K562 (cell line): ENCODE measurements at regions not wholly inside any gene's neighbourhood (a gene's known extent, or its start where the extent isn't known, plus 50 kb on each side); places are given as distances from the start of the nearest gene placed in this dataset.

Experiments
- ARID1B ChIP-seq: fragments of 450-650 bp; IDR thresholded peaks from 2 replicates; pipeline ENCODE4 v1.6.1; 2016; ENCODE audit warnings: antibody characterized with exemption, mild to moderate bottlenecking, inconsistent platforms
- BRD4 ChIP-seq: fragments of 200-600 bp; sonication (generic); IDR thresholded peaks from 2 replicates; pipeline ENCODE4 v1.6.1; 2017; ENCODE audit warnings: inconsistent platforms
- C11orf30 ChIP-seq: fragments of 450-650 bp; IDR thresholded peaks from 2 replicates; pipeline ENCODE4 v1.6.1; 2016; ENCODE audit warnings: low read depth, mild to moderate bottlenecking
- CHAMP1 ChIP-seq: fragments of 450-650 bp; IDR thresholded peaks from 2 replicates; pipeline ENCODE4 v1.6.1; 2016; ENCODE audit warnings: mild to moderate bottlenecking
- CREB1 ChIP-seq, 2 experiments: sonication (generic) in 1 of 2; formaldehyde crosslinking in 1 of 2; IDR thresholded peaks; 2 replicates each; pipeline versions ENCODE4 v1.6.1 to v1.8.0; 2012 to 2022; ENCODE audit warnings: inconsistent platforms in 1 of 2, mild to moderate bottlenecking in 1 of 2, missing genetic modification reagents in 1 of 2, moderate library complexity in 1 of 2
- CREM ChIP-seq: IDR thresholded peaks from 2 replicates; pipeline ENCODE4 v1.6.1; 2014; ENCODE audit warnings: antibody characterized with exemption, low read depth
- FOSL1 ChIP-seq: fragments of 200-800 bp; sonication (Bioruptor generic); conservative IDR thresholded peaks from 2 replicates; pipeline ENCODE4 v1.6.1; 2016; ENCODE audit warnings: missing genetic modification characterization, missing compliant biosample characterization
- GTF2F1 ChIP-seq: IDR thresholded peaks from 2 replicates; pipeline ENCODE4 v1.6.1; 2011; ENCODE audit warnings: low read depth, low read length, improper control_type of control experiment
- HNRNPH1 ChIP-seq: fragments of 200-400 bp; formaldehyde crosslinking; optimal IDR thresholded peaks from 2 replicates; pipeline ENCODE3; 2017; ENCODE audit warnings: low read depth, mild to moderate bottlenecking, low read length, moderate library complexity
- MAFK ChIP-seq: IDR thresholded peaks from 2 replicates; pipeline ENCODE4 v1.6.1; 2011; ENCODE audit warnings: low read length, improper control_type of control experiment
- NR1H2 ChIP-seq: sonication (generic); formaldehyde crosslinking; IDR thresholded peaks from 2 replicates; pipeline ENCODE4 v1.4.0; 2020; ENCODE audit warnings: mild to moderate bottlenecking, missing genetic modification reagents
- NUFIP1 ChIP-seq: fragments of 450-650 bp; IDR thresholded peaks from 2 replicates; pipeline ENCODE4 v1.6.1; 2018; ENCODE audit not compliant: partially characterized antibody
- RCOR1 ChIP-seq, 2 experiments: IDR thresholded peaks; 2 replicates each; pipeline ENCODE4 v1.6.1; 2012; ENCODE audit warnings: low read depth in 2 of 2, low read length in 2 of 2, borderline replicate concordance in 1 of 2, improper control_type of control experiment in 1 of 2
- SIRT6 ChIP-seq: IDR thresholded peaks from one replicate; pipeline ENCODE4 v1.6.1; 2012; ENCODE audit warnings: low read depth, mild to moderate bottlenecking, control low read depth, inconsistent platforms, low read length, moderate library complexity
- TAF7 ChIP-seq: fragments of 450-650 bp; IDR thresholded peaks from 2 replicates; pipeline ENCODE4 v1.6.1; 2016; ENCODE audit warnings: missing genetic modification characterization, missing compliant biosample characterization
- TEAD1 ChIP-seq, 2 experiments: fragments of 450-650 bp in 1 of 2; sonication (generic) in 1 of 2; formaldehyde crosslinking; IDR thresholded peaks; 2 replicates each; pipeline versions ENCODE4 v1.4.0 to v1.8.0; 2020 to 2022; ENCODE audit warnings: mild to moderate bottlenecking in 2 of 2, missing genetic modification reagents in 1 of 2
- ZNF316 ChIP-seq: fragments of 450-650 bp; IDR thresholded peaks from 2 replicates; pipeline ENCODE4 v1.6.1; 2016
- ZNF324 ChIP-seq: fragments of 250-450 bp; sonication (Bioruptor Pico); IDR thresholded peaks from 2 replicates; pipeline ENCODE4 v1.4.0; 2020; ENCODE audit warnings: mild to moderate bottlenecking
- TF ChIP-seq, protein P1 (sequence below), 2 experiments: fragments of 450-650 bp; conservative IDR thresholded peaks; 2 replicates each; pipeline ENCODE4 v1.6.1; 2017; ENCODE audit warnings: mild to moderate bottlenecking in 2 of 2, moderate library complexity in 2 of 2

- no peak for TF ChIP-seq CHAMP1
- peak; percentile 72 for TF ChIP-seq MAFK
- no peak for TF ChIP-seq CREB1 (IDR thresholded peaks at IDR 0.05)
- peak; percentile 41; the same call in 1 of the 2 replicates for TF ChIP-seq CREB1 (CRISPR knock-in tag; IDR thresholded peaks at IDR 0.05)
- TF ChIP-seq ARID1B: no peak
- no peak for TF ChIP-seq TAF7 (tag)
- no peak for TF ChIP-seq NR1H2 (CRISPR knock-in tag)
- TF ChIP-seq RCOR1 (IDR thresholded peaks at IDR 0.05; ENCODE audit: borderline replicate concordance in 1 of 2, low read depth in 2 of 2, low read length in 2 of 2): no peak
- TF ChIP-seq SIRT6: no peak
- TF ChIP-seq GTF2F1: no peak
- TF ChIP-seq ZNF316: peak; percentile 82
- TF ChIP-seq TEAD1 (CRISPR knock-in tag; IDR thresholded peaks at IDR 0.05): no peak
- peak; percentile 82 for TF ChIP-seq C11orf30
- no peak for TF ChIP-seq ZNF324 (CRISPR knock-in tag)
- TF ChIP-seq CREM: 0 out of 2 replicates have a peak, but pooled peaks have one; percentile 15
- peak; percentile 28; the same call in 1 of the 2 replicates for TF ChIP-seq FOSL1 (tag)
- TF ChIP-seq BRD4: no peak
- TF ChIP-seq NUFIP1: no peak
- TF ChIP-seq, protein P1, sequence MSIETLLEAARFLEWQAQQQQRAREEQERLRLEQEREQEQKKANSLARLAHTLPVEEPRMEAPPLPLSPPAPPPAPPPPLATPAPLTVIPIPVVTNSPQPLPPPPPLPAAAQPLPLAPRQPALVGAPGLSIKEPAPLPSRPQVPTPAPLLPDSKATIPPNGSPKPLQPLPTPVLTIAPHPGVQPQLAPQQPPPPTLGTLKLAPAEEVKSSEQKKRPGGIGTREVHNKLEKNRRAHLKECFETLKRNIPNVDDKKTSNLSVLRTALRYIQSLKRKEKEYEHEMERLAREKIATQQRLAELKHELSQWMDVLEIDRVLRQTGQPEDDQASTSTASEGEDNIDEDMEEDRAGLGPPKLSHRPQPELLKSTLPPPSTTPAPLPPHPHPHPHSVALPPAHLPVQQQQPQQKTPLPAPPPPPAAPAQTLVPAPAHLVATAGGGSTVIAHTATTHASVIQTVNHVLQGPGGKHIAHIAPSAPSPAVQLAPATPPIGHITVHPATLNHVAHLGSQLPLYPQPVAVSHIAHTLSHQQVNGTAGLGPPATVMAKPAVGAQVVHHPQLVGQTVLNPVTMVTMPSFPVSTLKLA (conservative IDR thresholded peaks at IDR 0.05): 0 out of 4 replicates have a peak, but pooled peaks of 1 of the 2 experiments have one; percentile 33
- no peak for TF ChIP-seq HNRNPH1
These were observed 178.4 kb downstream of the TBC1D2B start (continued) for GRCh38 chr15:77898811-77899730.
